Esophagus squamous epithelium (tissue), 5 donors: ENCODE measurements at regions not wholly inside any gene's neighbourhood (a gene's known extent, or its start where the extent isn't known, plus 50 kb on each side); places are given as distances from the start of the nearest gene placed in this dataset.

ENCODE experiments used
- DNase-seq: peaks from one replicate; lab custom pipeline; 2025; lab: John Stamatoyannopoulos, UW
- H3K27ac ChIP-seq, 4 donors: fragments of 200-600 bp; sonication (generic); one replicate each; pipeline ENCODE4 v1.5.1; 2016 to 2019; ENCODE audit warnings: mild to moderate bottlenecking in 1 of 4
- H3K27me3 ChIP-seq, 4 donors: fragments of 200-600 bp; sonication (generic); 1 replicate in 3 of 4; 2 replicates in 1 of 4; pipeline versions ENCODE4 v1.5.1 to v1.6.0; 2017 to 2021; ENCODE audit warnings: antibody characterized with exemption in 1 of 4
- H3K36me3 ChIP-seq, 3 donors: fragments of 200-600 bp; sonication (generic); one replicate each; pipeline ENCODE4 v1.5.1; 2016 to 2019
- H3K4me1 ChIP-seq, 3 donors: fragments of 200-600 bp; sonication (generic); one replicate each; pipeline ENCODE4 v1.5.1; 2017 to 2019
- H3K4me3 ChIP-seq, 4 donors: fragments of 200-600 bp; sonication (generic); 1 replicate in 3 of 4; 2 replicates in 1 of 4; pipeline ENCODE4 v1.5.1; 2016 to 2019; ENCODE audit warnings: mild to moderate bottlenecking in 2 of 4, moderate library complexity in 1 of 4
- H3K9me3 ChIP-seq, 3 donors: fragments of 200-600 bp; sonication (generic); one replicate each; pipeline ENCODE4 v1.5.1; 2016 to 2019
- CTCF ChIP-seq, 6 experiments: fragments of 450-650 bp in 4 of 6; fragments of 200-600 bp in 2 of 6; sonication (generic) in 2 of 6; IDR thresholded peaks; one replicate each; pipeline ENCODE4 v1.5.1; 2016 to 2019; ENCODE audit warnings: antibody characterized with exemption in 6 of 6, mild to moderate bottlenecking in 4 of 6, moderate library complexity in 4 of 6
- POLR2A ChIP-seq, 4 donors: fragments of 450-650 bp; IDR thresholded peaks; one replicate each; pipeline ENCODE4 v1.6.1; 2017; ENCODE audit warnings: antibody characterized with exemption in 4 of 4, mild to moderate bottlenecking in 4 of 4, moderate library complexity in 3 of 4
- WGBS, 2 donors: methylation state at CpG; one replicate each; pipeline ENCODE4 v1.1.5; 2018; 5-methylcytosine and 5-hydroxymethylcytosine counted together
- intact Hi-C: fragments of 100-400 bp; cut with DNase I; formaldehyde crosslinking; loops from one replicate; pipeline ENCODE4 v1.15.0; 2022
- donor health status: DM: yes; HTN: yes; CAD: no.

GRCh38 chr2:21646345-21646744 is 522.6 kb downstream of the TDRD15 start:
- Histone ChIP-seq H3K27ac (peak overlapping the region in 2 of 4 donors; percentile 42 to 65), H3K4me3 (no peak overlapping the region), H3K9me3 (no peaks in the 10 kb centered on the region), H3K36me3 (no peaks in the 10 kb centered on the region), H3K4me1 (no peaks in the 10 kb centered on the region), H3K27me3 (no peaks in the 10 kb centered on the region)
- WGBS, 2 donors = 54 to 68% methylated on average over 5 of the region's 5 CpGs
- DNase-seq = no peak
- intact Hi-C loops = no loop called here
- TF ChIP-seq POLR2A (IDR thresholded peaks at IDR 0.05) = no peak
- TF ChIP-seq CTCF (IDR thresholded peaks at IDR 0.05) = no peak

- intact Hi-C loops = no loop called here
- TF ChIP-seq POLR2A (IDR thresholded peaks at IDR 0.05) (no peak), CTCF (IDR thresholded peaks at IDR 0.05) (no peak)
- Histone ChIP-seq H3K27ac (no peak overlapping the region), H3K36me3 (no peaks in the 10 kb centered on the region), H3K27me3 (no peaks in the 10 kb centered on the region), H3K4me3 (no peak overlapping the region), H3K4me1 (no peaks in the 10 kb centered on the region), H3K9me3 (no peaks in the 10 kb centered on the region)
- 42 to 49% methylated on average over 4 of the region's 4 CpGs for WGBS, 2 donors
- no peak for DNase-seq
These were observed 526.8 kb downstream of the TDRD15 start for GRCh38 chr2:21650569-21650968.

DNA sequence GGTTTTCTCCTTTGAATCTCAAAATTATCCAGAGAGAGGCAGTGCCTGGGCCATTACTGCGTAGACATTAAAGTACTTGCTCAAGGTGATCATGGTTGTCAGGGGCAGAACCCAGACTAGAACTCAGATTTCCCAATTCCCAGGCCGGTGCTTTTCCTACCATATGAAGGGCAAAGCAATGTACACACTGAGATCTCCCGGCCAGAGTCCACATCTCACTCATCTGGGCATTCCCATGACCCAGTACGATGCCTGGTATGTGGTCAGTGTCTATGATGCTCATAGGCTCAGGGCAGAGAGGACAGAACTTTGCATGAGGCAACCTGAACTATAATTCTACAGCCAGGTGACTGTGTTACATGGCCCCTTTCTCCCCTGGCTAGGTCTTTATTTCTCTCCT is 531.4 kb downstream of the TDRD15 start:
- no peak for DNase-seq
- intact Hi-C loops = no loop called here
- WGBS, 2 donors = 76 to 83% methylated on average over 3 of the region's 4 CpGs

DNA sequence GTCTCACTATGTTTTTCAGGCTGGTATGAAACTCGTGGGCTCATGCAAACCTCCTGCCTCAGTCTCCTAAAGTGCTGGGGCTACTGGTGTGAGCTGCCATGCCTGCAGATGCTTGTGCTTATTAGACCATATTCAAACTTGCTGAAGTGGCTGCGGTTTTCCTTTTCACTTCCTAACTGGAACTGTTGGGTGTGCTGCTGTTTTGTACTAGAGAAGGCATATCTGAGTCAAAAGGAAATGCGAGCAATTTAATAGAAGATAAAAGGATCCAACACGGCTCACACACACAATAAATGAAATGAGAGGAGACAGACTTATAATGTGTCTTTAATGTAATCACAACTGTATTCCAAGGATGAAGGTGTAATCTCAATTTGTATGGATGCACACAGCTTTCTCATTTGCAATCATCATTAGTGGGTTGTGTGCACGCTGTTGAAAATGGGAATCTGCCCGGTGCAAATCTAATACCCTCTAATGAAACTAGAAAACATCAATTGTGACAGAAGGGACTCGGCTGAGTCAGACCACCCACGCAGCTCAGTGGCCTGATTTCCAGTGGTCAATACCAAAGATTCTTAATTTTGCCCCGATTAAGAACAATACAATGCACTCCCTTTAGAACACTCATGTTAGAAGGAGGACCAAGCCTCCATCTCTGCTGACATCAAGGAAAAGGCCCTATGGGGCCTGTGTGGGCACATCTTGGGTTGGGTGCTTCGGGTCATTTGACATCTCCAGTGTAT is 532.7 kb downstream of the TDRD15 start:
- H3K27ac ChIP-seq = no peak overlapping the region
- H3K27me3 ChIP-seq = no peaks in the 10 kb centered on the region
- no peaks in the 10 kb centered on the region for H3K36me3 ChIP-seq
- TF ChIP-seq POLR2A (IDR thresholded peaks at IDR 0.05) = no peak
- no peak for TF ChIP-seq CTCF (IDR thresholded peaks at IDR 0.05)
- H3K4me3 ChIP-seq = no peak overlapping the region
- DNase-seq = no peak
- H3K4me1 ChIP-seq = no peaks in the 10 kb centered on the region
- intact Hi-C loops = no loop called here
- WGBS, 2 donors = 58 to 69% methylated on average over 10 of the region's 10 CpGs
- no peaks in the 10 kb centered on the region for H3K9me3 ChIP-seq

More for the DNA sequence above, 531.4 kb downstream of the TDRD15 start:
- TF ChIP-seq CTCF (IDR thresholded peaks at IDR 0.05) = no peak
- no peak for TF ChIP-seq POLR2A (IDR thresholded peaks at IDR 0.05)
- no peak overlapping the region for H3K4me3 ChIP-seq
- no peaks in the 10 kb centered on the region for H3K36me3 ChIP-seq
- no peak overlapping the region for H3K27ac ChIP-seq
- H3K9me3 ChIP-seq = no peaks in the 10 kb centered on the region
- H3K4me1 ChIP-seq = no peaks in the 10 kb centered on the region
- H3K27me3 ChIP-seq = no peaks in the 10 kb centered on the region

GRCh38 chr2:21657445-21657844 is 533.7 kb downstream of the TDRD15 start:
- TF ChIP-seq CTCF (IDR thresholded peaks at IDR 0.05) (no peak), POLR2A (IDR thresholded peaks at IDR 0.05) (no peak)
- Histone ChIP-seq H3K4me3 (no peak overlapping the region), H3K36me3 (no peaks in the 10 kb centered on the region), H3K4me1 (no peaks in the 10 kb centered on the region), H3K27me3 (no peaks in the 10 kb centered on the region), H3K9me3 (no peaks in the 10 kb centered on the region), H3K27ac (no peak overlapping the region)
- no peak for DNase-seq
- intact Hi-C loops = no loop called here
- 53 to 65% methylated on average over 2 of the region's 2 CpGs for WGBS, 2 donors
